MM.1S (cell line): ENCODE measurements at regions not wholly inside any gene's neighbourhood (a gene's known extent, or its start where the extent isn't known, plus 50 kb on each side); places are given as distances from the start of the nearest gene placed in this dataset.
"Not testable (repeated sequence)": the region's sequence is repeated elsewhere in the genome, so short reads cannot be mapped to it uniquely, and the experiment has no call there.

Source experiments
- DNase-seq: peaks from one replicate; pipeline ENCODE4 v3.0.0-alpha.2; 2015
- H2AFZ ChIP-seq: fragments of 300-600 bp; sonication (generic); 2 replicates; pipeline ENCODE4 v1.6.0; 2016; ENCODE audit warnings: antibody characterized with exemption, low read length
- H3F3A ChIP-seq: fragments of 300-600 bp; sonication (generic); 2 replicates; pipeline ENCODE4 v1.6.1; 2016; ENCODE audit warnings: mild to moderate bottlenecking, antibody characterized with exemption, low read length, moderate library complexity, mixed read lengths; ENCODE audit not compliant: insufficient read depth
- H3K27ac ChIP-seq: fragments of 300-600 bp; sonication (generic); 2 replicates; pipeline ENCODE4 v1.5.1; 2016; ENCODE audit warnings: mild to moderate bottlenecking, low read length
- H3K27me3 ChIP-seq: fragments of 300-600 bp; sonication (generic); replicated peaks from 2 replicates; pipeline ENCODE4 v1.6.0; 2016; ENCODE audit warnings: low read length; ENCODE audit not compliant: insufficient read depth
- H3K36me3 ChIP-seq: fragments of 300-600 bp; sonication (generic); replicated peaks from 2 replicates; pipeline ENCODE4 v1.6.1; 2016; ENCODE audit warnings: mild to moderate bottlenecking, low read length, mixed read lengths; ENCODE audit not compliant: insufficient read depth
- H3K4me1 ChIP-seq: fragments of 300-600 bp; sonication (generic); 2 replicates; pipeline ENCODE4 v1.6.1; 2016; ENCODE audit warnings: low read length, mixed read lengths
- H3K4me2 ChIP-seq: fragments of 300-600 bp; sonication (generic); 2 replicates; pipeline ENCODE4 v1.6.0; 2016; ENCODE audit warnings: low read depth, low read length
- H3K4me3 ChIP-seq: fragments of 300-600 bp; sonication (generic); 2 replicates; pipeline ENCODE4 v1.5.1; 2016; ENCODE audit warnings: low read length, mixed read lengths
- H3K79me2 ChIP-seq: fragments of 300-600 bp; sonication (generic); 2 replicates; pipeline ENCODE4 v1.6.1; 2016; ENCODE audit warnings: mixed run types, low read length, mixed read lengths
- H3K9ac ChIP-seq: fragments of 300-600 bp; sonication (generic); 2 replicates; pipeline ENCODE4 v1.6.1; 2016; ENCODE audit warnings: low read length, mixed read lengths
- H3K9me2 ChIP-seq: fragments of 300-600 bp; sonication (generic); replicated peaks from 2 replicates; pipeline ENCODE4 v1.6.1; 2016; ENCODE audit warnings: mild to moderate bottlenecking, low read length, mixed read lengths; ENCODE audit not compliant: insufficient read depth
- H3K9me3 ChIP-seq: fragments of 300-600 bp; sonication (generic); replicated peaks from 2 replicates; pipeline ENCODE4 v1.6.1; 2016; ENCODE audit warnings: mild to moderate bottlenecking, low read length, mixed read lengths; ENCODE audit not compliant: insufficient read depth
- H4K20me1 ChIP-seq: fragments of 300-600 bp; sonication (generic); 2 replicates; pipeline ENCODE4 v1.6.1; 2016; ENCODE audit warnings: mild to moderate bottlenecking, low read length, moderate library complexity, mixed read lengths; ENCODE audit not compliant: insufficient read depth
- EZH2 ChIP-seq: fragments of 300-600 bp; sonication (generic); optimal IDR thresholded peaks from 2 replicates; pipeline ENCODE3; 2017; ENCODE audit warnings: low read depth, mild to moderate bottlenecking, antibody characterized with exemption, low read length, mixed read lengths
- EZH2phosphoT487 ChIP-seq: fragments of 300-600 bp; sonication (generic); IDR thresholded peaks from 2 replicates; pipeline ENCODE4 v1.6.1; 2018; ENCODE audit warnings: antibody characterized with exemption, low read length
- TF ChIP-seq, protein P1 (sequence below): fragments of 300-600 bp; sonication (generic); IDR thresholded peaks from 2 replicates; pipeline ENCODE4 v1.5.1; 2016; ENCODE audit warnings: antibody characterized with exemption, low read length, mixed read lengths

- no peak for DNase-seq
These were observed 93.2 kb upstream of the PRKX start for GRCh38 chrX:3806630-3807029.

GRCh38 chrX:3803713-3804112, 90.3 kb upstream of the PRKX start:
- no peak overlapping the region for H3K9ac ChIP-seq
- H3K4me2 ChIP-seq = no peak overlapping the region
- H3K4me3 ChIP-seq = no peak overlapping the region
- no peak for DNase-seq
- H4K20me1 ChIP-seq = no peaks in the 10 kb centered on the region
- H3K4me1 ChIP-seq = no peaks in the 10 kb centered on the region
- no peak overlapping the region for H3K27ac ChIP-seq
- no peaks in the 10 kb centered on the region for H3K9me3 ChIP-seq
- H3K79me2 ChIP-seq = no peaks in the 10 kb centered on the region
- no peaks in the 10 kb centered on the region for H3K27me3 ChIP-seq
- H3K9me2 ChIP-seq = no peaks in the 10 kb centered on the region
- H3F3A ChIP-seq = no peaks in the 10 kb centered on the region
- TF ChIP-seq, protein P1, sequence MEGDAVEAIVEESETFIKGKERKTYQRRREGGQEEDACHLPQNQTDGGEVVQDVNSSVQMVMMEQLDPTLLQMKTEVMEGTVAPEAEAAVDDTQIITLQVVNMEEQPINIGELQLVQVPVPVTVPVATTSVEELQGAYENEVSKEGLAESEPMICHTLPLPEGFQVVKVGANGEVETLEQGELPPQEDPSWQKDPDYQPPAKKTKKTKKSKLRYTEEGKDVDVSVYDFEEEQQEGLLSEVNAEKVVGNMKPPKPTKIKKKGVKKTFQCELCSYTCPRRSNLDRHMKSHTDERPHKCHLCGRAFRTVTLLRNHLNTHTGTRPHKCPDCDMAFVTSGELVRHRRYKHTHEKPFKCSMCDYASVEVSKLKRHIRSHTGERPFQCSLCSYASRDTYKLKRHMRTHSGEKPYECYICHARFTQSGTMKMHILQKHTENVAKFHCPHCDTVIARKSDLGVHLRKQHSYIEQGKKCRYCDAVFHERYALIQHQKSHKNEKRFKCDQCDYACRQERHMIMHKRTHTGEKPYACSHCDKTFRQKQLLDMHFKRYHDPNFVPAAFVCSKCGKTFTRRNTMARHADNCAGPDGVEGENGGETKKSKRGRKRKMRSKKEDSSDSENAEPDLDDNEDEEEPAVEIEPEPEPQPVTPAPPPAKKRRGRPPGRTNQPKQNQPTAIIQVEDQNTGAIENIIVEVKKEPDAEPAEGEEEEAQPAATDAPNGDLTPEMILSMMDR = no peak
- no peak for TF ChIP-seq EZH2
- no peak for TF ChIP-seq EZH2phosphoT487
- H2AFZ ChIP-seq = no peak overlapping the region
- H3K36me3 ChIP-seq = no peaks in the 10 kb centered on the region

More at GRCh38 chrX:3806630-3807029, 93.2 kb upstream of the PRKX start:
- H3K36me3 ChIP-seq = no peaks in the 10 kb centered on the region
- H3K4me3 ChIP-seq = no peak overlapping the region
- no peaks in the 10 kb centered on the region for H3K79me2 ChIP-seq
- no peaks in the 10 kb centered on the region for H3K4me1 ChIP-seq
- H3F3A ChIP-seq = 0 out of 2 replicates have a peak, but pooled peaks cover 2% of the 10 kb centered on the region
- no peaks in the 10 kb centered on the region for H3K9me2 ChIP-seq
- H4K20me1 ChIP-seq = no peaks in the 10 kb centered on the region
- H3K9ac ChIP-seq = no peak overlapping the region
- H3K9me3 ChIP-seq = no peaks in the 10 kb centered on the region
- no peak overlapping the region for H2AFZ ChIP-seq
- TF ChIP-seq, protein P1 = no peak
- TF ChIP-seq EZH2phosphoT487 (no peak), EZH2 (no peak)
- H3K4me2 ChIP-seq = no peak overlapping the region
- no peak overlapping the region for H3K27ac ChIP-seq
- H3K27me3 ChIP-seq = no peaks in the 10 kb centered on the region

DNA sequence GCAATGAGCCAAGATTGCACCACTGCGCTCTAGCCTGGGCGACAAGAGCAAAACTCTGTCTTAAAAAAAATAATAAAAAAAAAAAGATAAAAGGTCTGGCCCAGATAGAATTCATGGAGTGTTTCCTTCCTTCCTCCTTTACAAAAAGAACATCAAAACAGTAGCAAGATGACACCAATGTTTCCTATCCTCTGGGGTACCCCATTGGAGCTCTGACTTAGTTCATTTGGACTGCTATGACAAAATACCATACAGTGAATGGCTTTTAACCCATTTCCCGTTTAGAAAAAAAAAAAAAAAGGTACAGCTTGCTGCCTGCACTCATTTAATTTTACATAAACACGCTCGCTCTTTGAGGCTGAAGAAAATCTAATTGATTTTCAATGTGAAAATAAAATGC, 89.9 kb upstream of the PRKX start:
- no peak overlapping the region for H2AFZ ChIP-seq
- H3K9ac ChIP-seq = no peak overlapping the region
- no peaks in the 10 kb centered on the region for H3K79me2 ChIP-seq
- H3K27me3 ChIP-seq = no peaks in the 10 kb centered on the region
- DNase-seq = no peak
- no peaks in the 10 kb centered on the region for H4K20me1 ChIP-seq
- H3K9me3 ChIP-seq = no peaks in the 10 kb centered on the region
- H3K4me1 ChIP-seq = no peaks in the 10 kb centered on the region
- no peak overlapping the region for H3K27ac ChIP-seq
- TF ChIP-seq, protein P1 = no peak
- TF ChIP-seq EZH2phosphoT487 = no peak
- no peak for TF ChIP-seq EZH2
- no peaks in the 10 kb centered on the region for H3F3A ChIP-seq
- no peaks in the 10 kb centered on the region for H3K36me3 ChIP-seq
- no peak overlapping the region for H3K4me2 ChIP-seq
- no peak overlapping the region for H3K4me3 ChIP-seq
- no peaks in the 10 kb centered on the region for H3K9me2 ChIP-seq

DNA sequence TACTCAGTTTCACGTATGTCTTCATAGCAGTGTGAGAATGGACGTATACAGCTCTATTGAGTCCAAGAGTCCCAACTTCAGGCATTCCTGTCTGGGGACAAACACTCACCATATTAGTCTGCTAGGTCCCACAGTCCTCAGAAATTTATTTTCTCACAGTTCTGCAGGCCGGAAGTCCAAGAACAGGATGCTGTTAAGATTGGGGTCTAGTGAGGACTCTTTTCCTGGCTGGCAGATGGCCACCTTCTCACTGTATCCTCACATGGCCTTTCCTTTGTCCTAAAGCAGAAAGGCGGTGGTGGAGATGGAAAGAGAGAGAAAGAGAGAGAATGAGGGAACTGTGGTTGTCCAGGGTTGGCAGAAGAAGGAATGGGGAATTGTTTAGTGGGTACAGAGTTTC, 82.0 kb upstream of the PRKX start:
- not testable (repeated sequence) for H3K27ac ChIP-seq, H3K4me1 ChIP-seq, H3K4me2 ChIP-seq, H3K9me3 ChIP-seq, H2AFZ ChIP-seq, H3K4me3 ChIP-seq, H3K79me2 ChIP-seq, DNase-seq, H3K27me3 ChIP-seq, H3F3A ChIP-seq, H4K20me1 ChIP-seq, H3K36me3 ChIP-seq, H3K9ac ChIP-seq, H3K9me2 ChIP-seq
